Fibroblast of lung (primary cell): ENCODE measurements at regions not wholly inside any gene's neighbourhood (a gene's known extent, or its start where the extent isn't known, plus 50 kb on each side); places are given as distances from the start of the nearest gene placed in this dataset.

Experiments
- DNase-seq, 2 donors: peaks; one replicate each; pipeline versions ENCODE4 v3.0.0 to v3.0.0-alpha.2; 2010; ENCODE audit warnings: low read depth in 2 of 2
- H2AFZ ChIP-seq: 2 replicates; pipeline ENCODE4 v1.5.1; 2012; ENCODE audit warnings: low read length, control low read depth, inconsistent platforms
- H3K27ac ChIP-seq: 2 replicates; pipeline ENCODE4 v1.5.1; 2011; ENCODE audit warnings: low read length, control low read depth; ENCODE audit not compliant: insufficient read depth
- H3K27me3 ChIP-seq: 2 replicates; pipeline ENCODE4 v1.5.1; 2011; ENCODE audit warnings: mild to moderate bottlenecking, low read length; ENCODE audit not compliant: control insufficient read depth, insufficient read depth
- H3K36me3 ChIP-seq: 2 replicates; pipeline ENCODE4 v1.5.1; 2011; ENCODE audit warnings: low read length; ENCODE audit not compliant: control insufficient read depth, insufficient read depth
- H3K4me1 ChIP-seq: 2 replicates; pipeline ENCODE4 v1.5.1; 2011; ENCODE audit warnings: low read length; ENCODE audit not compliant: control insufficient read depth, insufficient read depth; ENCODE audit errors: extremely low read depth
- H3K4me2 ChIP-seq: 2 replicates; pipeline ENCODE4 v1.5.1; 2011; ENCODE audit warnings: low read length, control low read depth; ENCODE audit not compliant: insufficient read depth; ENCODE audit errors: extremely low read depth
- H3K4me3 ChIP-seq, 4 experiments: fragments of 200-600 bp in 1 of 4; sonication (generic) in 1 of 4; replicated peaks in 1 of 4; 2 replicates each; pipeline ENCODE4 v1.5.1; 2011 to 2016; ENCODE audit warnings: low read length in 4 of 4, low read depth in 3 of 4, mild to moderate bottlenecking in 3 of 4, control low read depth in 2 of 4, inconsistent platforms in 1 of 4, mixed read lengths in 1 of 4; ENCODE audit not compliant: insufficient read depth in 1 of 4; ENCODE audit errors: control extremely low read depth in 1 of 4
- H3K79me2 ChIP-seq: 2 replicates; pipeline ENCODE4 v1.5.1; 2012; ENCODE audit warnings: mild to moderate bottlenecking, low read length, inconsistent platforms; ENCODE audit not compliant: control insufficient read depth, insufficient read depth
- H3K9ac ChIP-seq: 2 replicates; pipeline ENCODE4 v1.5.1; 2011; ENCODE audit warnings: mild to moderate bottlenecking, low read length, control low read depth; ENCODE audit not compliant: insufficient read depth
- H3K9me3 ChIP-seq: 2 replicates; pipeline ENCODE4 v1.5.1; 2012; ENCODE audit warnings: low read depth, low read length; ENCODE audit not compliant: control insufficient read depth, insufficient read depth
- H4K20me1 ChIP-seq: 2 replicates; pipeline ENCODE4 v1.5.1; 2011; ENCODE audit warnings: low read length; ENCODE audit not compliant: control insufficient read depth, insufficient read depth; ENCODE audit errors: extremely low read depth
- CTCF ChIP-seq, 2 donors: IDR thresholded peaks in 1 of 2; conservative IDR thresholded peaks in 1 of 2; 1 replicate in 1 of 2; 2 replicates in 1 of 2; pipeline ENCODE4 v1.5.1; 2011 to 2012; ENCODE audit warnings: low read length in 2 of 2, control low read depth in 1 of 2, inconsistent platforms in 1 of 2, low read depth in 1 of 2, mild to moderate bottlenecking in 1 of 2
- EZH2 ChIP-seq: IDR thresholded peaks from 2 replicates; pipeline ENCODE4 v1.5.1; 2012; ENCODE audit warnings: low read length, control low read depth, mild to moderate bottlenecking; ENCODE audit errors: missing control alignments

GRCh38 chr4:177802162-177802561 is 359.9 kb upstream of the AGA start:
- TF ChIP-seq CTCF (conservative IDR thresholded peaks at IDR 0.05 in 1 of 2, IDR thresholded peaks at IDR 0.05 in 1 of 2; ENCODE audit: low read depth in 1 of 2, low read length in 2 of 2) (no peak), EZH2 (no peak)
- H3K79me2 ChIP-seq, result no peaks in the 10 kb centered on the region
- no peak for DNase-seq
- H3K9ac ChIP-seq, result no peak overlapping the region
- H3K4me3 ChIP-seq, result no peak overlapping the region
- no peak overlapping the region for H3K4me2 ChIP-seq
- H3K9me3 ChIP-seq, result no peaks in the 10 kb centered on the region
- H3K36me3 ChIP-seq, result no peaks in the 10 kb centered on the region
- no peaks in the 10 kb centered on the region for H3K4me1 ChIP-seq
- no peak overlapping the region for H3K27ac ChIP-seq
- no peak overlapping the region for H2AFZ ChIP-seq
- no peaks in the 10 kb centered on the region for H4K20me1 ChIP-seq
- H3K27me3 ChIP-seq, result no peaks in the 10 kb centered on the region

- DNase-seq, result peak in 1 of 2 donors; percentile 68
- no peaks in the 10 kb centered on the region for H3K9me3 ChIP-seq
- H3K4me2 ChIP-seq, result no peak overlapping the region
- H3K4me1 ChIP-seq, result no peaks in the 10 kb centered on the region
- H3K27me3 ChIP-seq, result no peaks in the 10 kb centered on the region
- H4K20me1 ChIP-seq, result no peaks in the 10 kb centered on the region
- H3K9ac ChIP-seq, result no peak overlapping the region
- H3K36me3 ChIP-seq, result no peaks in the 10 kb centered on the region
- H3K4me3 ChIP-seq, result no peak overlapping the region
- H2AFZ ChIP-seq, result no peak overlapping the region
- no peak overlapping the region for H3K27ac ChIP-seq
- H3K79me2 ChIP-seq, result no peaks in the 10 kb centered on the region
- no peak for TF ChIP-seq CTCF (conservative IDR thresholded peaks at IDR 0.05 in 1 of 2, IDR thresholded peaks at IDR 0.05 in 1 of 2; ENCODE audit: low read depth in 1 of 2, low read length in 2 of 2)
- no peak for TF ChIP-seq EZH2
Observed at GRCh38 chr4:177802661-177803060, 360.4 kb upstream of the AGA start.

- no peaks in the 10 kb centered on the region for H3K27me3 ChIP-seq
- peak in 1 of 2 donors; percentile 11 for DNase-seq
- H3K4me1 ChIP-seq, result no peaks in the 10 kb centered on the region
- no peak overlapping the region for H3K4me3 ChIP-seq
- no peaks in the 10 kb centered on the region for H3K79me2 ChIP-seq
- H3K4me2 ChIP-seq, result no peak overlapping the region
- no peak overlapping the region for H3K9ac ChIP-seq
- no peak overlapping the region for H2AFZ ChIP-seq
- H4K20me1 ChIP-seq, result no peaks in the 10 kb centered on the region
- no peaks in the 10 kb centered on the region for H3K36me3 ChIP-seq
- H3K9me3 ChIP-seq, result no peaks in the 10 kb centered on the region
- TF ChIP-seq CTCF (conservative IDR thresholded peaks at IDR 0.05 in 1 of 2, IDR thresholded peaks at IDR 0.05 in 1 of 2; ENCODE audit: low read depth in 1 of 2, low read length in 2 of 2) (no peak), EZH2 (no peak)
- no peak overlapping the region for H3K27ac ChIP-seq
Observed at GRCh38 chr4:177803151-177803550, 360.9 kb upstream of the AGA start.
